H1 (cell line): ENCODE measurements at regions not wholly inside any gene's neighbourhood (a gene's known extent, or its start where the extent isn't known, plus 50 kb on each side); places are given as distances from the start of the nearest gene placed in this dataset.

Source experiments
- CTCF ChIA-PET: fragments of 300-600 bp; sonication (Branson Sonifier 250); formaldehyde crosslinking; loops from one replicate; lab custom pipeline; 2021; ENCODE audit not compliant: partially characterized antibody; lab: Charles Lee
- POLR2A ChIA-PET: fragments of 300-600 bp; sonication (Branson Sonifier 250); formaldehyde crosslinking; loops from one replicate; lab custom pipeline; 2021; ENCODE audit warnings: inconsistent platforms; ENCODE audit not compliant: partially characterized antibody; lab: Charles Lee
- DNase-seq, 2 experiments: peaks; one replicate each; pipeline versions ENCODE4 v3.0.0 to v3.0.0-alpha.2; 2010 to 2022; ENCODE audit warnings: low spot score in 2 of 2, low read depth in 1 of 2, mixed read lengths in 1 of 2
- FAIRE-seq: peaks from 2 replicates; lab custom pipeline; 2011; peaks lifted over from hg19 to GRCh38; lab: Jason Lieb, UNC
- H2AFZ ChIP-seq: 2 replicates; pipeline ENCODE4 v1.8.1; 2012; ENCODE audit warnings: low read length, inconsistent platforms
- H2AK5ac ChIP-seq: 2 replicates; pipeline ENCODE4 v1.6.1; 2013; ENCODE audit warnings: low read depth, low read length
- H2BK120ac ChIP-seq: replicated peaks from 2 replicates; pipeline ENCODE3; 2013; ENCODE audit warnings: low read depth, low read length, inconsistent platforms
- H2BK12ac ChIP-seq: 2 replicates; pipeline ENCODE4 v1.6.1; 2013; ENCODE audit warnings: low read depth, low read length
- H2BK15ac ChIP-seq: 2 replicates; pipeline ENCODE4 v1.6.1; 2013; ENCODE audit warnings: low read length
- H2BK20ac ChIP-seq: 2 replicates; pipeline ENCODE4 v1.6.1; 2013; ENCODE audit warnings: low read length
- H2BK5ac ChIP-seq: 2 replicates; pipeline ENCODE4 v1.6.1; 2013; ENCODE audit warnings: low read depth, low read length
- H3K14ac ChIP-seq: 2 replicates; pipeline ENCODE4 v1.6.1; 2013; ENCODE audit warnings: inconsistent platforms; ENCODE audit not compliant: insufficient read length
- H3K18ac ChIP-seq: 2 replicates; pipeline ENCODE4 v1.6.1; 2013; ENCODE audit warnings: low read length; ENCODE audit errors: extremely low read depth
- H3K23ac ChIP-seq: 2 replicates; pipeline ENCODE4 v1.6.1; 2013; ENCODE audit warnings: inconsistent platforms; ENCODE audit not compliant: insufficient read length
- H3K23me2 ChIP-seq: 2 replicates; pipeline ENCODE4 v1.6.1; 2013; ENCODE audit warnings: low read depth, low read length
- H3K27ac ChIP-seq: 2 replicates; pipeline ENCODE4 v1.6.1; 2011; ENCODE audit warnings: low read depth, low read length, inconsistent platforms
- H3K27me3 ChIP-seq, 4 experiments: replicated peaks in 1 of 4; 1 replicate in 1 of 4; 2 replicates in 3 of 4; pipeline versions ENCODE4 v1.6.1 to v1.8.1; 2011 to 2013; ENCODE audit warnings: low read length in 3 of 4, mild to moderate bottlenecking in 3 of 4, inconsistent platforms in 2 of 4, mixed read lengths in 2 of 4, moderate library complexity in 1 of 4; ENCODE audit not compliant: control insufficient read depth in 3 of 4, insufficient read depth in 3 of 4; ENCODE audit errors: extremely low read depth in 1 of 4
- H3K36me3 ChIP-seq, 4 experiments: 2 replicates each; pipeline versions ENCODE4 v1.6.1 to v1.8.1; 2011 to 2013; ENCODE audit warnings: mild to moderate bottlenecking in 4 of 4, low read length in 3 of 4, moderate library complexity in 2 of 4, control low read depth in 1 of 4, inconsistent platforms in 1 of 4; ENCODE audit not compliant: insufficient read depth in 4 of 4, control insufficient read depth in 2 of 4
- H3K4ac ChIP-seq: replicated peaks from 2 replicates; pipeline ENCODE3; 2013; ENCODE audit warnings: low read length, low read depth, mixed read lengths, inconsistent platforms; ENCODE audit not compliant: insufficient read length
- H3K4me1 ChIP-seq, 4 experiments: replicated peaks in 1 of 4; 1 replicate in 1 of 4; 2 replicates in 3 of 4; pipeline versions ENCODE4 v1.6.1 to v1.8.1; 2011 to 2013; ENCODE audit warnings: low read length in 3 of 4, inconsistent platforms in 2 of 4, mixed read lengths in 1 of 4; ENCODE audit not compliant: insufficient read depth in 4 of 4, control insufficient read depth in 3 of 4
- H3K4me2 ChIP-seq, 2 experiments: 2 replicates each; pipeline versions ENCODE4 v1.6.1 to v1.8.1; 2011 to 2013; ENCODE audit warnings: low read depth in 2 of 2, low read length in 2 of 2, control low read depth in 1 of 2, inconsistent platforms in 1 of 2, mild to moderate bottlenecking in 1 of 2; ENCODE audit not compliant: insufficient read depth in 1 of 2
- H3K4me3 ChIP-seq, 4 experiments: fragments of 200-600, 300-600 bp in 1 of 4; sonication (generic), shearing (Covaris generic), sonication (Bioruptor Twin) in 1 of 4; 2 replicates each; pipeline versions ENCODE4 v1.5.1 to v1.8.1; 2011 to 2016; ENCODE audit warnings: low read length in 4 of 4, low read depth in 3 of 4, control low read depth in 2 of 4, inconsistent platforms in 2 of 4, mild to moderate bottlenecking in 2 of 4, mixed read lengths in 1 of 4, moderate library complexity in 1 of 4; ENCODE audit not compliant: insufficient read depth in 2 of 4; ENCODE audit errors: extremely low read depth in 1 of 4
- H3K56ac ChIP-seq: replicated peaks from 2 replicates; pipeline ENCODE3; 2013; ENCODE audit warnings: low read depth, mild to moderate bottlenecking, mixed read lengths, low read length, inconsistent platforms; ENCODE audit not compliant: insufficient read length
- H3K79me1 ChIP-seq: 2 replicates; pipeline ENCODE4 v1.6.1; 2013; ENCODE audit warnings: low read depth, low read length, control low read depth
- H3K79me2 ChIP-seq, 2 experiments: 2 replicates each; pipeline versions ENCODE4 v1.6.1 to v1.8.1; 2012 to 2013; ENCODE audit warnings: low read length in 2 of 2, mild to moderate bottlenecking in 2 of 2, inconsistent platforms in 1 of 2; ENCODE audit not compliant: insufficient read depth in 2 of 2, control insufficient read depth in 1 of 2
- H3K9ac ChIP-seq, 4 experiments: replicated peaks in 1 of 4; 1 replicate in 1 of 4; 2 replicates in 3 of 4; pipeline versions ENCODE4 v1.6.1 to v1.8.1; 2011 to 2013; ENCODE audit warnings: low read depth in 3 of 4, low read length in 3 of 4, control low read depth in 2 of 4, mild to moderate bottlenecking in 2 of 4, moderate library complexity in 2 of 4, inconsistent platforms in 1 of 4; ENCODE audit errors: extremely low read depth in 1 of 4
- H3K9me3 ChIP-seq, 2 experiments: 2 replicates each; pipeline versions ENCODE4 v1.6.1 to v1.8.1; 2012 to 2013; ENCODE audit warnings: mild to moderate bottlenecking in 2 of 2, moderate library complexity in 2 of 2, control low read depth in 1 of 2, inconsistent platforms in 1 of 2, low read depth in 1 of 2, low read length in 1 of 2, mixed read lengths in 1 of 2; ENCODE audit not compliant: insufficient read depth in 2 of 2
- H4K20me1 ChIP-seq, 2 experiments: replicated peaks in 1 of 2; 2 replicates each; pipeline versions ENCODE3 to v1.8.1; 2011 to 2013; ENCODE audit warnings: inconsistent platforms in 2 of 2, low read length in 2 of 2, mild to moderate bottlenecking in 1 of 2; ENCODE audit not compliant: insufficient read depth in 2 of 2, control insufficient read depth in 1 of 2
- H4K5ac ChIP-seq: 2 replicates; pipeline ENCODE4 v1.6.1; 2013; ENCODE audit warnings: low read length, low read depth, mixed read lengths, inconsistent platforms; ENCODE audit not compliant: insufficient read length
- H4K8ac ChIP-seq: 2 replicates; pipeline ENCODE4 v1.8.0; 2013; ENCODE audit warnings: mild to moderate bottlenecking, moderate library complexity, low read length, inconsistent platforms; ENCODE audit not compliant: insufficient read depth; ENCODE audit errors: extremely low read depth
- H4K91ac ChIP-seq: replicated peaks from 2 replicates; pipeline ENCODE3; 2013; ENCODE audit warnings: low read length, mixed read lengths, inconsistent platforms; ENCODE audit not compliant: insufficient read length
- BRCA1 ChIP-seq: IDR thresholded peaks from 2 replicates; pipeline ENCODE4 v1.6.1; 2012; ENCODE audit warnings: low read depth, low read length, improper control_type of control experiment
- CBX5 ChIP-seq: fragments of 300-800, 300-1000 bp; sonication (generic); IDR thresholded peaks from 2 replicates; pipeline ENCODE4 v1.7.1; 2016; ENCODE audit warnings: antibody characterized with exemption, low read length, low read depth
- CEBPB ChIP-seq: IDR thresholded peaks from 2 replicates; pipeline ENCODE4 v1.6.1; 2012; ENCODE audit warnings: low read depth, low read length
- EZH2 ChIP-seq: fragments of 200-600 bp; sonication (generic); IDR thresholded peaks from 2 replicates; pipeline ENCODE4 v1.7.1; 2012; ENCODE audit warnings: low read depth, mild to moderate bottlenecking, moderate library complexity, low read length, inconsistent platforms; ENCODE audit not compliant: severe bottlenecking
- NRF1 ChIP-seq: IDR thresholded peaks from 2 replicates; pipeline ENCODE4 v1.6.1; 2011; ENCODE audit warnings: mild to moderate bottlenecking, low read depth, low read length, improper control_type of control experiment
- SIN3A ChIP-seq, 2 experiments: IDR thresholded peaks in 1 of 2; conservative IDR thresholded peaks in 1 of 2; 2 replicates each; pipeline ENCODE4 v1.6.1; 2011 to 2012; ENCODE audit warnings: low read length in 2 of 2, improper control_type of control experiment in 1 of 2, low read depth in 1 of 2, mild to moderate bottlenecking in 1 of 2
- SIX5 ChIP-seq: IDR thresholded peaks from 2 replicates; pipeline ENCODE4 v1.6.1; 2011; ENCODE audit warnings: mild to moderate bottlenecking, low read depth, low read length
- SUZ12 ChIP-seq: fragments of 200-600 bp; sonication (generic); IDR thresholded peaks from 2 replicates; pipeline ENCODE4 v1.6.1; 2012; ENCODE audit warnings: mild to moderate bottlenecking, inconsistent platforms, low read length, moderate library complexity, mixed read lengths
- ZNF274 ChIP-seq: IDR thresholded peaks from 2 replicates; pipeline ENCODE4 v1.7.0; 2012; ENCODE audit warnings: low read length, borderline replicate concordance; ENCODE audit errors: extremely low read depth
- WGBS, 2 experiments: shearing (Covaris generic) in 1 of 2; methylation state at CpG; one replicate each; pipeline versions ENCODE4 v1.1.6 to v1.1.7; 2013 to 2015; ENCODE audit warnings: low lambda C conversion rate in 2 of 2, mixed read lengths in 2 of 2, inconsistent platforms in 1 of 2, low coverage in 1 of 2, missing lambda C conversion rate in 1 of 2; ENCODE audit not compliant: insufficient replicate concordance in 2 of 2, insufficient coverage in 1 of 2, insufficient read length in 1 of 2; ENCODE audit errors: extremely low coverage in 1 of 2, missing lambda C conversion rate in 1 of 2; 5-methylcytosine and 5-hydroxymethylcytosine counted together
- TF ChIP-seq, protein P1 (sequence below): IDR thresholded peaks from 2 replicates; pipeline ENCODE4 v1.6.1; 2011; ENCODE audit warnings: low read depth, mild to moderate bottlenecking, low read length; ENCODE audit not compliant: insufficient read depth
- TF ChIP-seq, protein P2 (sequence below): IDR thresholded peaks from 2 replicates; pipeline ENCODE4 v1.6.1; 2011; ENCODE audit warnings: low read length, improper control_type of control experiment

DNA sequence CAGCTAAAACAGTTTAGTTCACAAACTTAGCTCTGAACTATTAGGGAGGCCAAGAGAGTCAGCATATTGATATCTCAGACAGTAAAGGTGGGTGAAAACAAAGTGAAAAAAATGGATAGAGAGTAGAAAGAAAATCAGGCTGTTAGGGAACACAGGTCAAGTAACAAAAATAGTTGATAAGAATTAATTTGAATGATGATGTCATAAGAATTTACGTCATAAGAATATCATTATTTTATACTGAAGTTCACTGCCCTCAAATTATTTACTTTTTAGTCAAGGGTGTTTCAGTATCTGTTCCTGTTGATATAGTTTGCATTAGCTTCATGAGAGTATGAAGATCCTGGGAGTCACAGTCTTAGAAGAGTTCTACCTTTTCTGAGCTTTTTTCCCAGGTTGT, 1134.6 kb downstream of the SI start:
- no peaks in the 10 kb centered on the region for H3K23me2 ChIP-seq
- H3K4me3 ChIP-seq, result no peak overlapping the region
- H2BK120ac ChIP-seq, result no peak overlapping the region
- H3K79me2 ChIP-seq, result no peaks in the 10 kb centered on the region
- H3K79me1 ChIP-seq, result no peaks in the 10 kb centered on the region
- peaks cover 0 to 1% (median 0%) of the 10 kb centered on the region in 4 experiments; a peak in 1 of 7 replicates for H3K27me3 ChIP-seq
- no peak overlapping the region for H2BK15ac ChIP-seq
- no peak overlapping the region for H3K27ac ChIP-seq
- FAIRE-seq (no peak), DNase-seq (no peak)
- no peak overlapping the region for H2AK5ac ChIP-seq
- H3K18ac ChIP-seq, result no peak overlapping the region
- no peak overlapping the region for H3K23ac ChIP-seq
- no peak overlapping the region for H4K91ac ChIP-seq
- 85% methylated on average over 1 of the region's 1 CpG; no CpG with 5 or more reads in 1 of the 2 experiments for WGBS, 2 experiments
- no peak overlapping the region for H4K5ac ChIP-seq
- CTCF ChIA-PET, result interaction anchor here (1.0 to 1.4 kb wide), 3 partner anchors 7 to 17 kb away, joined by 3 read pairs; no protein-coding TSS in a partner anchor
- no peak overlapping the region for H3K56ac ChIP-seq
- H2BK20ac ChIP-seq, result no peak overlapping the region
- no peaks in the 10 kb centered on the region for H3K4me1 ChIP-seq
- H4K8ac ChIP-seq, result no peak overlapping the region
- H2BK12ac ChIP-seq, result no peak overlapping the region
- H2BK5ac ChIP-seq, result no peak overlapping the region
- H3K4me2 ChIP-seq, result no peak overlapping the region
- no peak overlapping the region for H3K14ac ChIP-seq
- H2AFZ ChIP-seq, result no peak overlapping the region
- POLR2A ChIA-PET, result no interaction called here
- H3K4ac ChIP-seq, result no peak overlapping the region
- TF ChIP-seq CEBPB (no peak), EZH2 (no peak), NRF1 (no peak), SUZ12 (no peak), SIN3A (conservative IDR thresholded peaks at IDR 0.05 in 1 of 2, IDR thresholded peaks at IDR 0.05 in 1 of 2; ENCODE audit: low read depth in 1 of 2, low read length in 2 of 2) (no peak), ZNF274 (no peak), BRCA1 (no peak), CBX5 (no peak), SIX5 (no peak)
- TF ChIP-seq, protein P1, sequence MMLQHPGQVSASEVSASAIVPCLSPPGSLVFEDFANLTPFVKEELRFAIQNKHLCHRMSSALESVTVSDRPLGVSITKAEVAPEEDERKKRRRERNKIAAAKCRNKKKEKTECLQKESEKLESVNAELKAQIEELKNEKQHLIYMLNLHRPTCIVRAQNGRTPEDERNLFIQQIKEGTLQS, result no peak
- TF ChIP-seq, protein P2, sequence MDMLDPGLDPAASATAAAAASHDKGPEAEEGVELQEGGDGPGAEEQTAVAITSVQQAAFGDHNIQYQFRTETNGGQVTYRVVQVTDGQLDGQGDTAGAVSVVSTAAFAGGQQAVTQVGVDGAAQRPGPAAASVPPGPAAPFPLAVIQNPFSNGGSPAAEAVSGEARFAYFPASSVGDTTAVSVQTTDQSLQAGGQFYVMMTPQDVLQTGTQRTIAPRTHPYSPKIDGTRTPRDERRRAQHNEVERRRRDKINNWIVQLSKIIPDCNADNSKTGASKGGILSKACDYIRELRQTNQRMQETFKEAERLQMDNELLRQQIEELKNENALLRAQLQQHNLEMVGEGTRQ, result no peak
- no peaks in the 10 kb centered on the region for H3K36me3 ChIP-seq
- no peak overlapping the region for H3K9ac ChIP-seq
- no peaks in the 10 kb centered on the region for H4K20me1 ChIP-seq
- H3K9me3 ChIP-seq, result no peaks in the 10 kb centered on the region
